Peyer's patch (tissue), 4 donors: ENCODE measurements at regions not wholly inside any gene's neighbourhood (a gene's known extent, or its start where the extent isn't known, plus 50 kb on each side); places are given as distances from the start of the nearest gene placed in this dataset.

Experiments
- POLR2A ChIP-seq, 2 donors: fragments of 450-650 bp; IDR thresholded peaks; one replicate each; pipeline ENCODE4 v1.5.1; 2017; ENCODE audit warnings: antibody characterized with exemption in 2 of 2, mild to moderate bottlenecking in 2 of 2, moderate library complexity in 2 of 2
- TF ChIP-seq, protein P1 (sequence below), 6 experiments: fragments of 450-650 bp in 4 of 6; fragments of 200-600 bp in 2 of 6; sonication (generic) in 1 of 6; IDR thresholded peaks; one replicate each; pipeline ENCODE4 v1.5.1; 2017 to 2019; ENCODE audit warnings: antibody characterized with exemption in 6 of 6, mild to moderate bottlenecking in 3 of 6, moderate library complexity in 1 of 6

DNA sequence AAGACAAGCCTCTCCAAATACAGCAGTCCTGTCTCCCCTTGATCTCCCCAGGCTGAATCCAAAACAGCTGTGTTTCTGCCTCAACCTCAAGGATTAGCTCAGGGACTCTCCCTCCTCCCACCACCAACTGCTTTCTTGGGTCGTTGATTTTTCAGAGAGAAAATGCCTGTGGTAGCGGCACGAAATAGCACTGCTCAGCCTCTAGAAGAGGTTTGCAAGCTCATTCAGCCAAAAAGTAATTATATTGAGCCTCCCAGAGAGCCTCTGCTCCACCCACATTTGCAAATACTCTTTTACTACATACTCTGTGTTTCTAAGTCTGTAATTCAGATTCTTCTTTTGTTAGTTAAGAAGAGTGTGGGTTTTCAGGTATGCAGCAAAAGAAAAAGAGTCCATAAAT, 396.4 kb upstream of the TNP1 start:
- TF ChIP-seq, protein P1, sequence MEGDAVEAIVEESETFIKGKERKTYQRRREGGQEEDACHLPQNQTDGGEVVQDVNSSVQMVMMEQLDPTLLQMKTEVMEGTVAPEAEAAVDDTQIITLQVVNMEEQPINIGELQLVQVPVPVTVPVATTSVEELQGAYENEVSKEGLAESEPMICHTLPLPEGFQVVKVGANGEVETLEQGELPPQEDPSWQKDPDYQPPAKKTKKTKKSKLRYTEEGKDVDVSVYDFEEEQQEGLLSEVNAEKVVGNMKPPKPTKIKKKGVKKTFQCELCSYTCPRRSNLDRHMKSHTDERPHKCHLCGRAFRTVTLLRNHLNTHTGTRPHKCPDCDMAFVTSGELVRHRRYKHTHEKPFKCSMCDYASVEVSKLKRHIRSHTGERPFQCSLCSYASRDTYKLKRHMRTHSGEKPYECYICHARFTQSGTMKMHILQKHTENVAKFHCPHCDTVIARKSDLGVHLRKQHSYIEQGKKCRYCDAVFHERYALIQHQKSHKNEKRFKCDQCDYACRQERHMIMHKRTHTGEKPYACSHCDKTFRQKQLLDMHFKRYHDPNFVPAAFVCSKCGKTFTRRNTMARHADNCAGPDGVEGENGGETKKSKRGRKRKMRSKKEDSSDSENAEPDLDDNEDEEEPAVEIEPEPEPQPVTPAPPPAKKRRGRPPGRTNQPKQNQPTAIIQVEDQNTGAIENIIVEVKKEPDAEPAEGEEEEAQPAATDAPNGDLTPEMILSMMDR (IDR thresholded peaks at IDR 0.05): no peak
- no peak for TF ChIP-seq POLR2A (IDR thresholded peaks at IDR 0.05)
